Activated B cell treated with CpG ODN at 0.5 μM for 24 hours (primary cell): ENCODE measurements at regions not wholly inside any gene's neighbourhood (a gene's known extent, or its start where the extent isn't known, plus 50 kb on each side); places are given as distances from the start of the nearest gene placed in this dataset.

Source experiments
- ATAC-seq: fragments of 200-7000 bp; cut with Tn5 transposase; one replicate; pipeline ENCODE4 v1.10.0; 2021; ENCODE audit warnings: low read depth, mild to moderate bottlenecking, moderate library complexity
- CTCF ChIA-PET: fragments of 350-600 bp; sonication (Branson Sonifier 250); formaldehyde crosslinking; loops from one replicate; lab custom pipeline; 2021; ENCODE audit warnings: antibody characterized with exemption; lab: Charles Lee
- POLR2A ChIA-PET: fragments of 350-600 bp; sonication (Branson Sonifier 250); formaldehyde crosslinking; loops from one replicate; lab custom pipeline; 2021; ENCODE audit warnings: antibody characterized with exemption; lab: Charles Lee
- DNase-seq: peaks from one replicate; pipeline ENCODE4 v3.0.0; 2022
- H3K27ac Mint-ChIP-seq: one replicate; pipeline ENCODE4 v1.8.0; 2020; ENCODE audit warnings: mixed read lengths
- H3K27me3 Mint-ChIP-seq: one replicate; pipeline ENCODE4 v1.8.0; 2021; ENCODE audit warnings: mixed read lengths
- H3K36me3 Mint-ChIP-seq: one replicate; pipeline ENCODE4 v1.8.0; 2021; ENCODE audit warnings: low read depth, mixed read lengths
- H3K4me1 Mint-ChIP-seq: one replicate; pipeline ENCODE4 v1.8.0; 2021; ENCODE audit warnings: mixed read lengths
- H3K4me3 Mint-ChIP-seq: one replicate; pipeline ENCODE4 v1.8.0; 2020; ENCODE audit warnings: mild to moderate bottlenecking, mixed read lengths
- H3K9me3 Mint-ChIP-seq: one replicate; pipeline ENCODE4 v1.8.0; 2020; ENCODE audit warnings: mixed read lengths
- intact Hi-C: fragments of 100-400 bp; cut with micrococcal nuclease; formaldehyde crosslinking; loops from one replicate; pipeline ENCODE4 v1.15.1; 2024
- TF ChIP-seq, protein P1 (sequence below): fragments of 200-600 bp; IDR thresholded peaks from one replicate; pipeline ENCODE4 v1.8.0; 2022; ENCODE audit warnings: antibody characterized with exemption, mild to moderate bottlenecking

DNA sequence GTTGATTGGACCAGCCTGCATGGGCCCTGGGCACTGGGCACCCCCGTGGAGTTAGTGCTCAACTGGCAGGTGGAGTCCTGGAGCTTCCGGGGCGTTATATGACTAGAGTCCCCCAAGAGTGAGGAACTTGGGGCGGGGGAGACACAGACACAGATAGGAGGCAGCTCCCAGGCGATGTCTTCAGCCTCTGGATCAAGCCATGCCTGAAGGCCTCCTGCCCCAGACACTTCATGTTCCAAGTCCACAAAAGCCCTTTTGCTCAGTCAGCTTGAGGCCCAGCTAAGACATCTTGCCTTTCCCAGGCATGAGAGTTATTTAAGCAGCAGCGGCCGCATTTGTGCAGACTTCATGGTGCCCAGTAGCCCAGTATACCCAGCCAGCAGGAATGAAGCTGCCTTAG is 136.6 kb upstream of the CIBAR2 start:
- TF ChIP-seq, protein P1, sequence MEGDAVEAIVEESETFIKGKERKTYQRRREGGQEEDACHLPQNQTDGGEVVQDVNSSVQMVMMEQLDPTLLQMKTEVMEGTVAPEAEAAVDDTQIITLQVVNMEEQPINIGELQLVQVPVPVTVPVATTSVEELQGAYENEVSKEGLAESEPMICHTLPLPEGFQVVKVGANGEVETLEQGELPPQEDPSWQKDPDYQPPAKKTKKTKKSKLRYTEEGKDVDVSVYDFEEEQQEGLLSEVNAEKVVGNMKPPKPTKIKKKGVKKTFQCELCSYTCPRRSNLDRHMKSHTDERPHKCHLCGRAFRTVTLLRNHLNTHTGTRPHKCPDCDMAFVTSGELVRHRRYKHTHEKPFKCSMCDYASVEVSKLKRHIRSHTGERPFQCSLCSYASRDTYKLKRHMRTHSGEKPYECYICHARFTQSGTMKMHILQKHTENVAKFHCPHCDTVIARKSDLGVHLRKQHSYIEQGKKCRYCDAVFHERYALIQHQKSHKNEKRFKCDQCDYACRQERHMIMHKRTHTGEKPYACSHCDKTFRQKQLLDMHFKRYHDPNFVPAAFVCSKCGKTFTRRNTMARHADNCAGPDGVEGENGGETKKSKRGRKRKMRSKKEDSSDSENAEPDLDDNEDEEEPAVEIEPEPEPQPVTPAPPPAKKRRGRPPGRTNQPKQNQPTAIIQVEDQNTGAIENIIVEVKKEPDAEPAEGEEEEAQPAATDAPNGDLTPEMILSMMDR: no peak
- DNase-seq: no peak
- H3K27ac Mint-ChIP-seq: no peak overlapping the region
- no peak for ATAC-seq
- no peaks in the 10 kb centered on the region for H3K36me3 Mint-ChIP-seq
- H3K9me3 Mint-ChIP-seq: no peaks in the 10 kb centered on the region
- no peak overlapping the region for H3K4me3 Mint-ChIP-seq
- peaks cover 13% of the 10 kb centered on the region for H3K27me3 Mint-ChIP-seq
- peaks cover 3% of the 10 kb centered on the region for H3K4me1 Mint-ChIP-seq
- intact Hi-C loops: no loop called here
- CTCF ChIA-PET: interaction anchor here (1.4 to 1.5 kb wide), 2 partner anchors 8 to 10 kb away, joined by 3 to 5 read pairs; no protein-coding TSS in a partner anchor
- POLR2A ChIA-PET: no interaction called here

DNA sequence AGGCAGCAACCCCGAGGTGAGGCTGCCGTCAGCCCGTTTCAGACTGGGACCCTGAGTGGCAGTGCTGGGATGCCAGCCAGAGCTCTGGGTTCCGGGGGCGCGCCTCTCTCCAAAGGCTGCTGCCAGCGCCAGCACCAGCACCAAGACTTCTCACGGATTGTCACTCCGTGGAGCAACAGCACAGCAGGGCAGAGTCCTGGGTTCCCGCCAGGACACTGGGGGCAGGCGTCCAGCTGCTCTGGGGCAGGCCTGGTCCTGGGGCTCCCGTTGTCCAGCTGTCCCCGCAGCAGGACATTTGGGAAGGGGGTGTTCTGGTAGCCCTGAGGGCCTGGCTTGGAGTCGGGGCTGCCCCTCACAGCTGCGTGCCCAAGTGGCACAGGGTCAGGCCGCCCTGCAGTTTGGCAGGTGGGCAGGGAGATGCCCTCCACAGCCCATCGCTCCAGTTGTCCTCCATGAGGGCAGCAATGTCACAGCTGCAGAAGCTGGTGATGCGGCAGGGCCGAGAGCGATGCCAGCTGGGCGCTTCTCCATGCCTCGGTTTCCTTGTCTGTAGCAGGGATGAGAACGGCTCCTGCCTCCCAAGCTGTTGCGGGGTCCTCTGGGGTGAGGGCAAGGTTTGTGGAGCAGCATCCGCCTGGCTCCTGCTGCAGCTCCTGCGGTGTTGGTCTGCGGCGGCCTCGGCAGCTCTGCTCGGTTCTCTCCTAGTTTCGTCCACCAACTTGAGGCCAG is 137.3 kb upstream of the CIBAR2 start:
- no peak overlapping the region for H3K27ac Mint-ChIP-seq
- H3K27me3 Mint-ChIP-seq: peaks cover 13% of the 10 kb centered on the region
- DNase-seq (no peak), ATAC-seq (no peak)
- H3K9me3 Mint-ChIP-seq: no peaks in the 10 kb centered on the region
- TF ChIP-seq, protein P1: no peak
- no peaks in the 10 kb centered on the region for H3K36me3 Mint-ChIP-seq
- ChIA-PET POLR2A (no interaction called here), CTCF (interaction anchor here (1.4 to 1.5 kb wide), 2 partner anchors 8 to 9 kb away, joined by 3 to 5 read pairs; no protein-coding TSS in a partner anchor)
- peaks cover 3% of the 10 kb centered on the region for H3K4me1 Mint-ChIP-seq
- H3K4me3 Mint-ChIP-seq: no peak overlapping the region
- intact Hi-C loops: no loop called here

DNA sequence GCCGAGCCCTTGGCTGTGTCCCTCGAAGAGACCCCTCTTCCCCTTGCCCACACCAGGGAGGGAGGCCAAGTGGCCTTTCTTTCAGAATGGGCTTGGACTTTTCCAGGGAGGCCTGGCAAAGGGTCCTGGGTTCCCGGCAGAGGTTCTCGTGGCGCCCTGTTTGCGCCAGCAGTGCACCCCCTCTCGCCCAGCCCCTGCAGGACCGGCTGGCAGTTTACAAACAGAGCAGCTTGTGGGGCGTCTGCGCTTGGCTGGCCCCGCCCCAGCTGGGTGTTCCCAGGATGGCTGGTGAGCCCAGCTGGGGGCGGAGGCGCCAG is 137.8 kb upstream of the CIBAR2 start:
- ATAC-seq (no peak), DNase-seq (no peak)
- ChIA-PET POLR2A (no interaction called here), CTCF (interaction anchor here (1.4 kb wide), 1 partner anchor 9 kb away, joined by 3 read pairs; no protein-coding TSS in a partner anchor)
- no peaks in the 10 kb centered on the region for H3K9me3 Mint-ChIP-seq
- no peak overlapping the region for H3K27ac Mint-ChIP-seq
- no peak overlapping the region for H3K4me3 Mint-ChIP-seq
- H3K36me3 Mint-ChIP-seq: no peaks in the 10 kb centered on the region
- peaks cover 3% of the 10 kb centered on the region for H3K4me1 Mint-ChIP-seq
- TF ChIP-seq, protein P1: no peak
- H3K27me3 Mint-ChIP-seq: peaks cover 13% of the 10 kb centered on the region
- intact Hi-C loops: no loop called here

DNA sequence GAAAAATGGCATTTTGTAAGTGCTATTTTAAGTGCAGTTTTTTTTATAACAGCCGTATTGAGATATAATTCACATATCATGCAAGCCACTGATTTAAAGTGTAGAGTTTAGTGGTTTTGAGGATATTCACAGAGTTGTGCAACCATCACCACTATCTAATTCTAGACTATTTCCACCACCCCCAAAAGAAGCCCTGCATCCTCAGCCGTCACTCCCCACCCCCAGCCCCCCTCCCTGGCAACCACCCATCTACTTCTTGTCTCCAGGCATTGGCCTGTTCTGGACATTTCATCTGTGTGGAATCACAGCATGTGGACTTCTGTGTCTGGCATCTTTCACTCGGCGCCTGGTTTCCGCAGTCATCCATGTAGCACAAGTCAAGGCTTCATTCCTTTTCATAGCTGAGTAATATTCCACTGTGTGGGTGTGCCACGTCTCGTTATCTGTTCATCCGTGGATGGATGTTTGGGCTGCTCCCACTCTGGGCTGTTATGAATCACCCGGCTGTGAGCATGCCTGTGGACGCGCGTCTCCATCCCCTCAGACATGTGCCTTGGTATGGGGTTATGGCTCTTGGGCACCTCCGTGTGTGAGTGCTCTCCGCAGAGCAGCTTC is 138.4 kb upstream of the CIBAR2 start:
- ChIA-PET CTCF (no interaction called here), POLR2A (no interaction called here)
- H3K27me3 Mint-ChIP-seq: peaks cover 10% of the 10 kb centered on the region
- intact Hi-C loops: no loop called here
- peaks cover under 1% of the 10 kb centered on the region for H3K4me1 Mint-ChIP-seq
- H3K4me3 Mint-ChIP-seq: no peak overlapping the region
- no peaks in the 10 kb centered on the region for H3K9me3 Mint-ChIP-seq
- H3K27ac Mint-ChIP-seq: no peak overlapping the region
- no peaks in the 10 kb centered on the region for H3K36me3 Mint-ChIP-seq
- TF ChIP-seq, protein P1: no peak
- DNase-seq (no peak), ATAC-seq (no peak)

DNA sequence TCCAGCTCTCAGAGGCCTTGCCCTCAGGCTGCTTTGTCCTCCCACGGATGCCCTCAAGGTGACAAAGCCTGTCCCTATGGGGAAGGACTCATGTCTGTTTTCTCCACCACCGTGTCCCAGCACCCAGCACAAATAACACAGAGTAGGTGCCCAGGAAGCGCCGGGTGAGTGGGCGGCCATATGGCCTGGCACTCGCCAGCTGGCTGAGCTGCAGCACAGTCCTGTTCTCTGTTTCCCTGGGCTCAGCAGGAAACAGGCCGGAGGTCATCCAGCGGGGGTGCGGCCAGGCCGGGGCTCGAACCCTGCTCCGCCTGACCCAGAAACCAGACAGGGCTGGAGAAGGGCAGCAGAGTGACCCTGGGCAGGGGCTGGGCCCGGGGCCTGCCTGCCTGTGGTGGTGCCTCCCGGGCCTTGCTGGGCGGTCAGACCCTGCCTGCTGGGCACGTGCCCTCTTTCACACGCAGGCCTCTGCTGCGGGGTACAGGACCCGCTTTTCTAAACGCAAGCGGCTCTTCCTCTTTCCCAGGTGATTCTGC is 139.0 kb upstream of the CIBAR2 start:
- peaks cover 11% of the 10 kb centered on the region for H3K27me3 Mint-ChIP-seq
- TF ChIP-seq, protein P1: no peak
- no peaks in the 10 kb centered on the region for H3K36me3 Mint-ChIP-seq
- H3K27ac Mint-ChIP-seq: no peak overlapping the region
- H3K9me3 Mint-ChIP-seq: no peaks in the 10 kb centered on the region
- DNase-seq (no peak), ATAC-seq (no peak)
- H3K4me3 Mint-ChIP-seq: no peak overlapping the region
- POLR2A ChIA-PET: no interaction called here
- intact Hi-C loops: no loop called here
- H3K4me1 Mint-ChIP-seq: no peaks in the 10 kb centered on the region
- CTCF ChIA-PET: no interaction called here
